K562 (cell line): ENCODE measurements at regions not wholly inside any gene's neighbourhood (a gene's known extent, or its start where the extent isn't known, plus 50 kb on each side); places are given as distances from the start of the nearest gene placed in this dataset.
"Not testable (repeated sequence)": the region's sequence is repeated elsewhere in the genome, so short reads cannot be mapped to it uniquely, and the experiment has no call there.

Source experiments
- ATAC-seq: fragments of 200-7000 bp; cut with Tn5 transposase; 3 replicates; pipeline ENCODE4 v1.9.1; 2020; ENCODE audit warnings: moderate library complexity
- BruUV-seq: library from RNA; stranded (reverse); fragments of 400-500 nt; replicated peaks from 2 replicates; lab custom pipeline; 2021; lab: Mats Ljungman, UMichigan
- CTCF ChIA-PET: fragments of 300-600 bp; formaldehyde crosslinking; extraction: SDS; loops from one replicate; lab custom pipeline; 2021; ENCODE audit warnings: low intra/inter-chr PET ratio; lab: Yijun Ruan, JAX
- POLR2A ChIA-PET: fragments of 300-600, 350-650 bp; sonication (Branson Sonifier 250); formaldehyde crosslinking; extraction: SDS; loops from one replicate; lab custom pipeline; 2021; ENCODE audit warnings: antibody characterized with exemption, inconsistent platforms; lab: Yijun Ruan, JAX
- DNase-seq, 4 experiments: peaks; one replicate each; pipeline versions ENCODE4 v3.0.0 to v3.0.0-alpha.2; 2011 to 2018; ENCODE audit warnings: low spot score in 3 of 4, mixed read lengths in 3 of 4; ENCODE audit errors: extremely low read depth in 1 of 4
- FAIRE-seq: peaks from 2 replicates; lab custom pipeline; 2011; peaks lifted over from hg19 to GRCh38; lab: Jason Lieb, UNC
- H2AFZ ChIP-seq: 2 replicates; pipeline ENCODE4 v1.6.0; 2011; ENCODE audit warnings: low read depth, low read length, control low read depth, inconsistent platforms
- H3K27ac ChIP-seq: fragments of 200-600 bp; 3 replicates; pipeline ENCODE4 v1.8.0; 2011; ENCODE audit warnings: low read depth, mild to moderate bottlenecking, control low read depth, inconsistent platforms, low read length, moderate library complexity, mixed read lengths; ENCODE audit errors: extremely low read depth
- H3K27me3 ChIP-seq, 2 experiments: fragments of 300-600 bp in 1 of 2; 2 replicates in 1 of 2; 3 replicates in 1 of 2; pipeline versions ENCODE4 v1.6.0 to v1.8.0; 2011; ENCODE audit warnings: inconsistent platforms in 2 of 2, low read length in 2 of 2, mild to moderate bottlenecking in 1 of 2, mixed read lengths in 1 of 2, moderate library complexity in 1 of 2; ENCODE audit not compliant: control insufficient read depth in 2 of 2, insufficient read depth in 2 of 2
- H3K36me3 ChIP-seq: fragments of 300-600 bp; 3 replicates; pipeline ENCODE4 v1.8.0; 2011; ENCODE audit warnings: mild to moderate bottlenecking, low read length, inconsistent platforms; ENCODE audit not compliant: control insufficient read depth, insufficient read depth
- H3K4me1 ChIP-seq, 2 experiments: fragments of 200-600 bp in 1 of 2; replicated peaks in 1 of 2; 2 replicates in 1 of 2; 3 replicates in 1 of 2; pipeline versions ENCODE4 v1.5.1 to v1.8.0; 2011; ENCODE audit warnings: inconsistent platforms in 2 of 2, low read length in 2 of 2, mild to moderate bottlenecking in 1 of 2, mixed read lengths in 1 of 2, moderate library complexity in 1 of 2; ENCODE audit not compliant: control insufficient read depth in 2 of 2, insufficient read depth in 2 of 2
- H3K4me2 ChIP-seq: 2 replicates; pipeline ENCODE4 v1.6.1; 2011; ENCODE audit warnings: low read length, control low read depth, inconsistent platforms, mixed read lengths; ENCODE audit not compliant: insufficient read depth
- H3K4me3 ChIP-seq: fragments of 200-600 bp; sonication (generic), shearing (Covaris generic); 2 replicates; pipeline ENCODE4 v1.5.1; 2016; ENCODE audit warnings: control low read depth, inconsistent platforms
- H3K79me2 ChIP-seq: fragments of 200-600 bp; 3 replicates; pipeline ENCODE4 v1.8.0; 2011; ENCODE audit warnings: low read length, inconsistent platforms; ENCODE audit not compliant: control insufficient read depth, insufficient read depth
- H3K9ac ChIP-seq, 2 experiments: 2 replicates each; pipeline versions ENCODE4 v1.6.0 to v1.6.1; 2011; ENCODE audit warnings: low read depth in 2 of 2, low read length in 2 of 2, control low read depth in 1 of 2, inconsistent platforms in 1 of 2, mild to moderate bottlenecking in 1 of 2, mixed read lengths in 1 of 2; ENCODE audit not compliant: insufficient read depth in 1 of 2
- H3K9me1 ChIP-seq: one replicate; pipeline ENCODE4 v1.6.0; 2011; ENCODE audit warnings: inconsistent platforms, mild to moderate bottlenecking, low read length, moderate library complexity; ENCODE audit not compliant: control insufficient read depth, insufficient read depth
- H3K9me3 ChIP-seq: replicated peaks from 2 replicates; pipeline ENCODE4 v1.5.1; 2011; ENCODE audit warnings: low read depth, low read length, inconsistent platforms; ENCODE audit not compliant: control insufficient read depth, insufficient read depth
- H4K20me1 ChIP-seq: replicated peaks from 2 replicates; pipeline ENCODE4 v1.6.1; 2011; ENCODE audit warnings: low read length, inconsistent platforms, mixed read lengths; ENCODE audit not compliant: control insufficient read depth, insufficient read depth
- WGBS: fragments of 100-300 bp; shearing (Covaris generic); methylation state at CpG from one replicate; pipeline ENCODE4 v1.1.6; 2016; ENCODE audit warnings: low coverage, mixed read lengths; ENCODE audit not compliant: insufficient coverage; ENCODE audit errors: missing lambda C conversion rate; 5-methylcytosine and 5-hydroxymethylcytosine counted together
- in situ Hi-C: fragments of 300-500 bp; cut with MboI; formaldehyde crosslinking; loops from 4 replicates; pipeline ENCODE4 v1.15.0; 2018; ENCODE audit warnings: inconsistent platforms, mixed read lengths
- intact Hi-C: fragments of 100-400 bp; cut with micrococcal nuclease; formaldehyde crosslinking; loops from 2 replicates; pipeline ENCODE4 v1.14.2; 2022

- H2AFZ ChIP-seq, FAIRE-seq, in situ Hi-C loops, H4K20me1 ChIP-seq, ATAC-seq, DNase-seq, H3K27me3 ChIP-seq, H3K4me2 ChIP-seq, CTCF ChIA-PET, H3K9me3 ChIP-seq, H3K4me1 ChIP-seq, H3K27ac ChIP-seq, POLR2A ChIA-PET, H3K9me1 ChIP-seq, intact Hi-C loops, H3K9ac ChIP-seq, H3K36me3 ChIP-seq, BruUV-seq, H3K4me3 ChIP-seq, H3K79me2 ChIP-seq: not testable (repeated sequence)
- 0% methylated on average over 15 of the region's 22 CpGs for WGBS
Measured at GRCh38 chr6:86284809-86285480, 642.3 kb upstream of the SYNCRIP start.

GRCh38 chr6:86283596-86283995 is 640.9 kb upstream of the SYNCRIP start:
- H4K20me1 ChIP-seq, H3K4me1 ChIP-seq, H3K36me3 ChIP-seq, in situ Hi-C loops, intact Hi-C loops, H3K9ac ChIP-seq, BruUV-seq, H3K27ac ChIP-seq, H3K9me1 ChIP-seq, H3K27me3 ChIP-seq, H2AFZ ChIP-seq, H3K4me3 ChIP-seq, POLR2A ChIA-PET, H3K79me2 ChIP-seq, CTCF ChIA-PET, H3K4me2 ChIP-seq, FAIRE-seq, H3K9me3 ChIP-seq, ATAC-seq, DNase-seq: not testable (repeated sequence)
- WGBS = 7% methylated on average over 5 of the region's 6 CpGs
